Activated B cell treated with CpG ODN at 0.5 μM for 24 hours (primary cell): ENCODE measurements at regions not wholly inside any gene's neighbourhood (a gene's known extent, or its start where the extent isn't known, plus 50 kb on each side); places are given as distances from the start of the nearest gene placed in this dataset.

Source experiments
- ATAC-seq: fragments of 200-7000 bp; cut with Tn5 transposase; one replicate; pipeline ENCODE4 v1.10.0; 2021; ENCODE audit warnings: low read depth, mild to moderate bottlenecking, moderate library complexity
- CTCF ChIA-PET: fragments of 350-600 bp; sonication (Branson Sonifier 250); formaldehyde crosslinking; loops from one replicate; lab custom pipeline; 2021; ENCODE audit warnings: antibody characterized with exemption; lab: Charles Lee
- POLR2A ChIA-PET: fragments of 350-600 bp; sonication (Branson Sonifier 250); formaldehyde crosslinking; loops from one replicate; lab custom pipeline; 2021; ENCODE audit warnings: antibody characterized with exemption; lab: Charles Lee
- DNase-seq: peaks from one replicate; pipeline ENCODE4 v3.0.0; 2022
- H3K27ac Mint-ChIP-seq: one replicate; pipeline ENCODE4 v1.8.0; 2020; ENCODE audit warnings: mixed read lengths
- H3K27me3 Mint-ChIP-seq: one replicate; pipeline ENCODE4 v1.8.0; 2021; ENCODE audit warnings: mixed read lengths
- H3K36me3 Mint-ChIP-seq: one replicate; pipeline ENCODE4 v1.8.0; 2021; ENCODE audit warnings: low read depth, mixed read lengths
- H3K4me1 Mint-ChIP-seq: one replicate; pipeline ENCODE4 v1.8.0; 2021; ENCODE audit warnings: mixed read lengths
- H3K4me3 Mint-ChIP-seq: one replicate; pipeline ENCODE4 v1.8.0; 2020; ENCODE audit warnings: mild to moderate bottlenecking, mixed read lengths
- H3K9me3 Mint-ChIP-seq: one replicate; pipeline ENCODE4 v1.8.0; 2020; ENCODE audit warnings: mixed read lengths
- intact Hi-C: fragments of 100-400 bp; cut with micrococcal nuclease; formaldehyde crosslinking; loops from one replicate; pipeline ENCODE4 v1.15.1; 2024
- TF ChIP-seq, protein P1 (sequence below): fragments of 200-600 bp; IDR thresholded peaks from one replicate; pipeline ENCODE4 v1.8.0; 2022; ENCODE audit warnings: antibody characterized with exemption, mild to moderate bottlenecking

DNA sequence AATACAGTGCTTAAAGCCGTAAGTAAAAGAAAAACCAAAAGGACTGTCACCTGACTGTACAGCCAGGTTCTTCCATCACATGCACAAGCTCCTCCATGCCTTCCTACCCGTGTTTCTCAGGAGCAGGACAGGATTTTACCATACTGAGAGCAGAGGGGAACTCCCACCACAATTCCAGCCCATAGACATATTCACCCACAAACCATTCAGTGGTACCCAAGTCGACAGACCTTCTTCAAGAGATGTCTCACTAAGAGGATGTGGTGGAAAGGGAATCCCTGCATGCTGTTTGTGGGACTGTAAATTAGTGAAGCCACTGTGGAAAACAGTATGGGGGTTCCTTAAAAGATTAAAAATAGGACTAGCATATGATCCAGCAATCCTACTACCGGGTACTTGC lies 66.9 kb upstream of the DOCK9 start:
- H3K4me3 Mint-ChIP-seq = no peak overlapping the region
- ATAC-seq = no peak
- peaks cover 19% of the 10 kb centered on the region for H3K4me1 Mint-ChIP-seq

DNA sequence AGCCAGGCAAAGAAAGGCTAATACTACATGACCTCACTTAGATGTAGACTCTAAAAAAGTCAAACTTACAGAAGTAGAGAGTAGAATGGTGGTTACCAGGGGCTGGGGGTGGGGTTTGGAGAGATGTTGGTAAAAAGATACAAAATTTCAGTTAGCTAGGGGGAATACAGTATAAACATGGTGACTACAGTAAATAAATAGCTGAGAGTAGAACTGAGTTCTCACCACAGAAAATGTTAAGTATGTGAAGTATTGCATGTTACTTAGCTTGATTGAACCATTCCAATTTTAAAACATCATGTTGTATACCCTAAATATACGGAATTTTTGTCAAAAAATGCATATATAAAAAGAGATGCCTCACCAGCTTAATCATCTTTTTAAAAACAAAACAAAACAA lies 67.5 kb upstream of the DOCK9 start:
- Mint-ChIP-seq H3K27ac (no peak overlapping the region), H3K4me1 (peaks cover 23% of the 10 kb centered on the region), H3K9me3 (no peaks in the 10 kb centered on the region), H3K4me3 (no peak overlapping the region), H3K36me3 (no peaks in the 10 kb centered on the region), H3K27me3 (peaks cover 60% of the 10 kb centered on the region)
- POLR2A ChIA-PET = no interaction called here
- DNase-seq = no peak
- intact Hi-C loops = loop anchor here (5.0 kb wide), 1 partner anchor 42 kb away; no protein-coding TSS in a partner anchor
- no peak for ATAC-seq
- CTCF ChIA-PET = no interaction called here
- TF ChIP-seq, protein P1, sequence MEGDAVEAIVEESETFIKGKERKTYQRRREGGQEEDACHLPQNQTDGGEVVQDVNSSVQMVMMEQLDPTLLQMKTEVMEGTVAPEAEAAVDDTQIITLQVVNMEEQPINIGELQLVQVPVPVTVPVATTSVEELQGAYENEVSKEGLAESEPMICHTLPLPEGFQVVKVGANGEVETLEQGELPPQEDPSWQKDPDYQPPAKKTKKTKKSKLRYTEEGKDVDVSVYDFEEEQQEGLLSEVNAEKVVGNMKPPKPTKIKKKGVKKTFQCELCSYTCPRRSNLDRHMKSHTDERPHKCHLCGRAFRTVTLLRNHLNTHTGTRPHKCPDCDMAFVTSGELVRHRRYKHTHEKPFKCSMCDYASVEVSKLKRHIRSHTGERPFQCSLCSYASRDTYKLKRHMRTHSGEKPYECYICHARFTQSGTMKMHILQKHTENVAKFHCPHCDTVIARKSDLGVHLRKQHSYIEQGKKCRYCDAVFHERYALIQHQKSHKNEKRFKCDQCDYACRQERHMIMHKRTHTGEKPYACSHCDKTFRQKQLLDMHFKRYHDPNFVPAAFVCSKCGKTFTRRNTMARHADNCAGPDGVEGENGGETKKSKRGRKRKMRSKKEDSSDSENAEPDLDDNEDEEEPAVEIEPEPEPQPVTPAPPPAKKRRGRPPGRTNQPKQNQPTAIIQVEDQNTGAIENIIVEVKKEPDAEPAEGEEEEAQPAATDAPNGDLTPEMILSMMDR = no peak

More for the DNA sequence above, 66.9 kb upstream of the DOCK9 start:
- POLR2A ChIA-PET = no interaction called here
- Mint-ChIP-seq H3K27ac (no peak overlapping the region), H3K36me3 (no peaks in the 10 kb centered on the region), H3K9me3 (no peaks in the 10 kb centered on the region), H3K27me3 (peaks cover 61% of the 10 kb centered on the region)
- intact Hi-C loops = loop anchor here (5.0 kb wide), 1 partner anchor 43 kb away; no protein-coding TSS in a partner anchor
- TF ChIP-seq, protein P1 = no peak
- CTCF ChIA-PET = no interaction called here
- DNase-seq = no peak

DNA sequence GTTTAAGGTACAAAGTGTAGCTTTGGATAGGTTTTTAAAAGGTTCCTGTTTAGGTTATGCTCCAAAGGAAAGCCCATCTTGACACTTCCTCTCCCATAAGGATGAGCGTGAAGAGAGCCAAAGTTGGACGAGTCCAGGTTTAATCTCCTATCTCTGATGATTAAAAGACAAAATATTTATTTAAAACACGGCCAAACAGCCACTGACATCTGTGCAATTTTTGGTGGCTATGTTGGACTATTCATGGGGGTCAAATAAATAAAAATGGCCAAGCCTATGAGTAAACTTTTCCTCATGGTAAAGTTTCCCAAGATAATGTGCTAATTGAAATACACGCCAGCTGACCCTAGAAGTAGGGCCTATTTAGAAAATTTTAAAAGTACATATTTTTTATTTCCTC lies 69.0 kb upstream of the DOCK9 start:
- no peak for ATAC-seq

DNA sequence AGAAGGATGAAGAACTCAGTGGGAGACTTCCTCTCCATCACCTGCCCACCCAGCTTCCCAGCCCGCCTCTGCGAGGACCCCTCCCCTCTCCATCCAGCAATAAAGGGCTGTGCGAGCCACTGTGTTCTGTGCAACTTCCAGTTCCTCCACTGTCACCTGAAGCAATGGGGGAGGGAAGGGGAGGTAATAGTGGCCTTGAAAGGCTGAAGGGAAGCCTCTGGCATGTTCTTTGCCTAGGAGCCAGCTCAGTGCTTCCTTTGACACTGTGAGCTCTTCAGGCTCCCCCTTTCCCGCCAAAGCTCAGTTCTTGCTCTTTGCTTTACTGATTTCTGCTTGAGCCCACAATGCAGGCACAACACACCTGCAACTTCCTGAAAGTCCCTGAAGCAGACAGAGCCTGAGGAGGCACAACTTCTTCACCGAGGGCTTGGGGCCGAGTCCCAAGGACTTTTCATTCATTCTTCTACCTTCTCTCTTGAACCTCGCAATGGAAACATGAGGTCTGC lies 73.2 kb upstream of the DOCK9 start:
- POLR2A ChIA-PET = no interaction called here

More for the DNA sequence above, 69.0 kb upstream of the DOCK9 start:
- ChIA-PET POLR2A (no interaction called here), CTCF (no interaction called here)
- Mint-ChIP-seq H3K27me3 (peaks cover 61% of the 10 kb centered on the region), H3K4me1 (peaks cover 36% of the 10 kb centered on the region), H3K9me3 (no peaks in the 10 kb centered on the region), H3K27ac (no peak overlapping the region), H3K36me3 (no peaks in the 10 kb centered on the region), H3K4me3 (no peak overlapping the region)
- intact Hi-C loops = loop anchor here (1.0 to 5.0 kb wide), 2 partner anchors 17 to 40 kb away; no protein-coding TSS in a partner anchor
- TF ChIP-seq, protein P1 = no peak
- DNase-seq = no peak

DNA sequence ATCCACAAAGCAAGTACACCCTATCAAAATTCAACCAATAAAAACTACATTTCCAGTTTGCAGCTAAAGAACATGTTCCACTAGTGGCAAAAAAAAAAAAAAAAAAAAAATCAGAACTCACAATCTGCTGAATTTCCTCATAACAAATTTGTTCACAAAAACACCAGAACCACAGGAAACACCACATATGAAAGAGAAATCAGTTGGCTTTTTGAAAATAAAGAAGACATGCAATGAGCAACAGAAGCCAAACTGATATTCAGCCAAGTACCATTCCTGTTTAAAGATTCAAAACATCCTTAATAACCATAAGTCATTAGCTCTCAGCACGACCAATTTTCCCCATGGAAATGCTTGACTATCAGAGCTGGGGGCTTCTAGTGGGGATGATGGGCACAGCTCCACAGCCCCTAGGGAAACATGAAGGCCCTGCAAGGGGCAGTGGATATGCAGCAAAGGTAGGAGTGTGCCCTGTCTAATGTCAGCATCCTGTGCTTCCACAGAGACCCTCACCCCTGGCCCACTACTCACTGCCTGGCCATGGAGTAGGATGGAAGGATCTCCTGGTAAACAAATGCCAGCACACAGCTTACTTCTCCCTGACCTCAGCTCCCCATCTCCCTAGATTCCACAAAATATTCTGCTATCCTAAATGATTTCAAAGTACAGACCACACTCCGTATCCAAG lies 74.0 kb upstream of the DOCK9 start:
- H3K9me3 Mint-ChIP-seq = no peaks in the 10 kb centered on the region
- intact Hi-C loops = no loop called here
- no peaks in the 10 kb centered on the region for H3K36me3 Mint-ChIP-seq
- H3K4me1 Mint-ChIP-seq = peaks cover 32% of the 10 kb centered on the region
- no peak overlapping the region for H3K4me3 Mint-ChIP-seq
- TF ChIP-seq, protein P1 = no peak
- no peak overlapping the region for H3K27ac Mint-ChIP-seq
- H3K27me3 Mint-ChIP-seq = peaks cover 37% of the 10 kb centered on the region
- DNase-seq = no peak
- CTCF ChIA-PET = no interaction called here
- POLR2A ChIA-PET = no interaction called here
- no peak for ATAC-seq

More for the DNA sequence above, 73.2 kb upstream of the DOCK9 start:
- TF ChIP-seq, protein P1 = no peak
- Mint-ChIP-seq H3K36me3 (no peaks in the 10 kb centered on the region), H3K4me3 (peak overlapping the region; percentile 47), H3K27me3 (peaks cover 40% of the 10 kb centered on the region), H3K27ac (no peak overlapping the region), H3K4me1 (peaks cover 40% of the 10 kb centered on the region), H3K9me3 (no peaks in the 10 kb centered on the region)
- CTCF ChIA-PET = no interaction called here
- intact Hi-C loops = no loop called here
- DNase-seq = no peak
- no peak for ATAC-seq
